HG02571 (cell line): ENCODE measurements at regions not wholly inside any gene's neighbourhood (a gene's known extent, or its start where the extent isn't known, plus 50 kb on each side); places are given as distances from the start of the nearest gene placed in this dataset.
"Not testable (repeated sequence)": the region's sequence is repeated elsewhere in the genome, so short reads cannot be mapped to it uniquely, and the experiment has no call there.

ENCODE experiments used
- ATAC-seq: cut with Tn5 transposase; IDR thresholded peaks from one replicate; pipeline ENCODE4 v1.9.1; 2021; ENCODE audit warnings: mild to moderate bottlenecking, moderate library complexity; ENCODE audit not compliant: unreplicated experiment

- ATAC-seq: no peak
These were observed 677.8 kb downstream of the TOX3 start for GRCh38 chr16:51869176-51869575.

GRCh38 chr16:51868631-51869030 lies 678.3 kb downstream of the TOX3 start:
- ATAC-seq: no peak

DNA sequence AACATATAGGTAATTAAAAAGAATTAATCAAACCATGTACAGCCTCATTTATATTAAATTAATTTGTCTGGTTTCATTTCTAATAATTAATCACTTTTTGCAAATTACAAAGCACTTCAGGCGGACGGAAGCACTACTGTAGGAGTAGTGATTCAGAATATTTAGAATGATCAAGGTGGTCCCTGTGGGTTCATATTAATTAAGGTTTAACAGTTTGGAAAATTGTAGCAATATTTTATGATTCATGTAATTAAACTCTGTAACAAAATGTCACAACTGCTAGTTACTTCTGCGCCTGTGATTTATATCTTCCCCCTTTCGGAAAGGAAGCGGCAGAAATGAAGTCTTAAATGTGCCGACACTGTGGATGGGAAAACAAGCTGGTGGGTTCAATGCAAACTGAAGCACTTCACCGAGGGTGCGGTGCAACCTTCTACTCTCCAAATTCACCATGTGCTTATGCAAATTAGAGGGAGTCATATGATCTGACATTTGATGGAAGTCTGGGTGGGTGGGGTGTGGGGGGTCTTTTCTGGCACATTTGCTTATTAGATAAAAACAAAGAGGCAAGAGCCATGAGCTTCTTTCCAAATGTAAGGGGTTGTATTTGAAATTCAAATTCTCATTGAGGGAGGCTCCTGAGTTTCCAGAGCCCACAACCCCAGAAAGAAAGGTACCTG lies 679.4 kb downstream of the TOX3 start:
- no peak for ATAC-seq

- no peak for ATAC-seq
These were observed 682.4 kb downstream of the TOX3 start for GRCh38 chr16:51864575-51864974.

DNA sequence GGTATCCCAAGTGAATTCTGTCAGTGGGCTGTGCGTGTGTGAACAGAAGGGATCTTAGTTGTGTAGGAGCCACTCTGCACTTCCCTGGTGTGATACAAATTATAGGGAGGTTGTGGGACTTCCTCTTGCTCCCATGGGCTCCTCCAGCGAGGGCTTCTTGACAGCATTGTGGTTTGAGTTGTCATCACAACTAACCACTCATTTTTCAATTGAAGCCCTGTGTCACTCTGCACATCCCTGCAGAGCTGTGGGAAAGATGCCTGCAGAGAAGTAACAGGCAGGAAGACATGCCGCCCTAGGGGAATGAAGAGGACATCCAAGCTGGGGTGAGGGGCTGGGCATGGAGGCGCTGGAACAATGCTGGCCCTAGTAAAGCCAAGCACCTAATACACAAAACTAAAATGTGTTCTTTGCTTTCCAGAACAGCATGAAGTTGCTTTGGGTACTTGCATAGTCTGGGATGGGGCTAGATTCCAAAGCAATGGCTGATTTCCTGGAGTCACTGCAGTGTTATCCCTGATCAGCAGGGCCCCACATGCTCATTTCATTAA lies 692.5 kb downstream of the TOX3 start:
- ATAC-seq: no peak

DNA sequence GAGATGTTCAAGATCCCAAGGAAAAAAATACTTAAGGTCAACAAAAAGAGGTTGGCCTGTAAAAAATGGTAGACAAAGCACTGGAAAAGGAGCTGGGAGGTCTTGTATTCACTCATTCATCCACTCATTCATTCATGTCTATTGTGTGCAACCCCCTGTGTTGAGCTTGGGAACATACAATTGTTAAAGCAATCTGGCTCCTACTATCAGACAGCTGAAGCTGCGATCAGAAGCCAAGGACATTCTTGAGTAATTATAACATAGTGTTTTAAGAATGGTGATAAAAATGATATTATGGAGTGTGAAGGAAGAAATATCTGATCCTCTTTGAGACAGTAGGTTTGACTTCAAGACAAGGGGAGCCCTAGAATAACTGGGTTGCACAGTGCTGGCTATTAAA lies 693.4 kb downstream of the TOX3 start:
- no peak for ATAC-seq

DNA sequence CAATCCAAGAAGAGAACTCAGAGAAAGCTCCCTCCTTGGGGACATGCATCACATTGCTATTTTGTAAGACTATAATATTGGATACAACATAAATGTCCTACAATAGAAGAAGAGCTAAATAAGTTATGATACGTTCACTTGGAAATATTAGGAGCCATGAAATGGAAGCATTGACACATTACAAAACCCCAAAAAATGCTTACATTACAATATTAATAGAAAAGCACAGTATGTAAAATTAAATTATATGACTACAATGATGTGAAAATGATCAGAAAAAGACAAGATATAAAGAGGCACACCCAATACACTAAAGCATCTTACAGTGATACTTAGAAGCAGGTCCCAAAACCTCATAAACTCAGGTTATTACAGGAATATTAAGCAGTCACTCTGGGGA lies 694.1 kb downstream of the TOX3 start:
- ATAC-seq: no peak

- no peak for ATAC-seq
These were observed 695.8 kb downstream of the TOX3 start for GRCh38 chr16:51851111-51851510.

GRCh38 chr16:51849715-51850114 lies 697.2 kb downstream of the TOX3 start:
- no peak for ATAC-seq

DNA sequence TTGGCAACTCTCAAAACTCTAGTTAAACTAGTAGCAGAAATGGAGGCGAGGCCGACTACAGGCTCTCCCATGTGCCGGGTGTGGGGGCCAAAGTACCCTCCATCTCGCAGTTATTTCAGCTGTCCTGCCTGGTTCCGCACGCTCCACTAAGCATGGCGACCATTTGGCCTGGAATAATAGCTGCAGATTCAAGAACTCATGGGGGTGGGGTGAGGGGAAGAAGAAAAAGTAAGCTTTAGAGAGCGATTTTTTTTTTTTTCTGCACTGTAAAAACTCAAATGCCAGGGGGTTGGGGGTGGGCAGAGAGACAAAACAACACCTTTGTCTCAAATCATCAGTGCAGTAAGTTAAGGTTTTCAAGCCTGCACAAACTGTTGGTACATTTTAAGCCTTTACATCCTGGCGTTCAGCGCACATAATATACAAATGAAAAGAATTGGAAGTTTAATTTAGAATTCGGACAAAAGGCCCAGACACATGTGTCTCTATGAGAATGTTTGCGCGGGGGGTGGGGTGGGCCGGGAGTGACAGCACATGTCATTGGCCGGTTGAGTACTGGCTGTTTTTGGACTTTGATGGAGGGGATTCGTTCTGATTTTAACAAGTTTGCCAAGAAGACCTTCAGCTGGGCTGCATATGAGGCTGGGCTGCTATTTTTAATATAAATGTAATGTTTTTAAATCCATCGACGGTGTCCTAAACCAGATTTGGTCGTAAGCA lies 694.7 kb upstream of the SALL1 start:
- ATAC-seq: no peak

DNA sequence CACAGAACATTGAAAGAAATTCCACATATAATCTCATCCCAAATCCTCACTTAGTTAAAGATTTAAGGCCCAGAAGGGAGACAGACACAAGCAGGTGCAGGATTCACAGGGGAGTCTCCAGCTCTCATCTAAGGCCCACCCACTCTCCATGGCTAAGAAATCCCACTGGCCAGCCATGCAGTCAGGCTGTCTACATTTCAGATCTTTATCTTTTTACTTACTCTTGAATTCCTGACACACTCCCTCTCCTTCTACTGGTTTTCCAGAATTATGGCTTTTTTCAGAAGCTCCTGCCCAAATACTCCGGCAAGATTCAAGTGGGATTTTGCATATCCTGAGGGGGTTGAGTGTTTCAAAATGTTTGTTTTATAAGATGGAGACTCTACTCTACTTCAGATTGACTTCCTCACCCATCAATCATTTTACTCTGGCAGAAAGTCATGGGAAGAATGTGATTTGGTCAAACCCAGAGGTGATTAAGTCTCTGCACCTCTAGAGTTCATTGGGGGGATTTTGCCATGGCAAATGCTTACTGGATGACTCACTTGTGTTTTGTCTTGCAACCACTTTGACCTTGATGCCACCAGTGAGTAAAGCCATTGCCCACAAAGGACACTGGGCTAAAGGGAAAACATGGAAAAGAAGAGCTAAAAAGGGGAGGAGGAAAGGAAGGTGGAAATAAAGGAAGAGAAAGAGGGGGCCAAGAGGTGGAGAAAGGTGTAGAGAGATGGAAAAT lies 688.8 kb upstream of the SALL1 start:
- ATAC-seq: no peak

- no peak for ATAC-seq
These were observed 683.7 kb upstream of the SALL1 start for GRCh38 chr16:51834794-51835193.

- no peak for ATAC-seq
These were observed 683.1 kb upstream of the SALL1 start for GRCh38 chr16:51834133-51834532.

- ATAC-seq: no peak
These were observed 680.7 kb upstream of the SALL1 start for GRCh38 chr16:51831595-51832367.

GRCh38 chr16:51831034-51831433 lies 680.0 kb upstream of the SALL1 start:
- ATAC-seq: not testable (repeated sequence)

DNA sequence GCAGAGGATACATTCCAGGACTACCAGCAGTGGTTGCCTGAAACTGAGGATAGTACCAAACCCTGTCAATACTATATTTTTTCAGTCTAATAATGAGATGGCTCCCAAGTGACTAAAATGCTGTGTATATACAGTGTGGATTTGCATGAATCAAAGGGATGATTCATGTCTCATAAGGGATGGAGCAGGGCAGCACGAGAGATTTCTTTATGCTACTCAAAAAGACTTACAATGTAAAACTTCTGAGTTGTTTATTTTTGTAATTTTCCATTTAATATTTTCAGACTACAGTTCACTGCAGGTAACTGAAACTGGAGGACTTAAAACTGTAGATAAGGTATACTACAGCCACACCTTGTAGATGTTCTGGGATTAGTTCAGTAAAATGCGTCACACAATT lies 674.7 kb upstream of the SALL1 start:
- no peak for ATAC-seq

DNA sequence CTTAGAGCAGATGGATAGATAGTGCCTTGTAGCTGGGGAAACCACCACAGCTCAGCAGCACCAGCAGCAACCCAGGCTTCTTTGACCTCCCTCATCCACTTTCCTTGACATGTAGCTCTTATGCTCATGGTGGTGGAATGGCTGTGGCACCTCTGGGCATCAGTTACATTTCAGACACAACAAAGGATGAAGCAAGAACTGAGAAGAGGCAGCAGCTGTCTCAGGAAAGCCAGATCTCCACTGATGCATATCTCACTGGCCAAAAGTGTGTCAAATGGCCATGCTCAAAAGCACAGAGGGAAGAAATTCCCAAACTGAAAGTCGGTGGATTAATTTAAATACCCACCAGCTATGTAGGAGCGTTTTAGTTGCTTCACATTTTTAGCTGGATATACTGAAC lies 671.4 kb upstream of the SALL1 start:
- no peak for ATAC-seq

- no peak for ATAC-seq
These were observed 670.5 kb upstream of the SALL1 start for GRCh38 chr16:51821527-51821926.

GRCh38 chr16:51820176-51820575 lies 669.1 kb upstream of the SALL1 start:
- ATAC-seq: no peak

DNA sequence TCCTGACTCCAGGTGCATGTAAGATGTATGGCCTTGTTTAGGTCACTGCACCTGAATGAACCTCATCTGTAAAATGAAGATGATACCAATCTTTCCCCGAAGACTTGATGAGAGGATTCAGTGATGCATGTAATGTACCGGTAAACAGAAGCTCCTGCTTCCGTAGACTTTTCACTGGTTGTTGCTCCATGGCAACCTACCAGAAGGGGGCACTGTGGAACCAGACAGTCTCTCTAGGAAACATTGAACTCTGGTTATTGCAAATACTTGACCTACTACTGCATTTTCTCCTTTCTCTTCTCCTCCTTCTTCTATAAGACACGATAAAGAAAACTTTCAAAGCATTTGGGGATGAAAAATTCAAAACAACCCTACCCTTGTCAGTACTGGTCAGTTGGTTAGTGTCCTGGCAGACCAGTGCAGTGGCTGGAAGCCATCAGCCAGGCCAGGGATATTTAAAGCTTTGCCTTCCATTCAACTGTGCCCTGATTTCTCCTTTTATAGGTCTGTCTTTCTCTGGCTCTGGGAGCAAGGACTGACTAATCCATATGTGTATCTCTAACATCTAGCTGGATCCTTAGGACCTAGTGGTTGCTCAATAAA lies 667.4 kb upstream of the SALL1 start:
- ATAC-seq: no peak

DNA sequence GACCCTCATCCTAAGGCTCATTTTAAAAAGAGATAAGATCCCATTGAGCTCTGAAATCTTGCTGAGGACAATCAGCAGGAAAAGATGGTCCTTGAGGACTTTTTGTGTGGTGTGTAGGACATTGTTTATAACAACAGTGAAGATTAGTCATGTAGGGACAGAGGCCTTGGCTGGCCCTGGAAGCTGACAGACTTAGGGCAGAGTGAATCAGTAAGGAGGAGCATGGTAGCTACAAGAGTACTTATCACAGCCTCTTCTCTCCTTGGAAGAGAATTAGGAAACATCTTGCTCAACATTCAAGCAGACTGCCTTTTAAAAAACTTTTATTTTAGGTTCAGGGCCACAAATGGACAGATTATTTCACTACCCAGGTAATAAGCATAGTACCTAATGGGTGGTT lies 665.9 kb upstream of the SALL1 start:
- no peak for ATAC-seq
